Gastrocnemius medialis (tissue), 4 donors: ENCODE measurements at regions not wholly inside any gene's neighbourhood (a gene's known extent, or its start where the extent isn't known, plus 50 kb on each side); places are given as distances from the start of the nearest gene placed in this dataset.

Experiments used
- POLR2A ChIP-seq, 2 donors: fragments of 450-650 bp; IDR thresholded peaks; one replicate each; pipeline ENCODE4 v1.6.1; 2017; ENCODE audit warnings: antibody characterized with exemption in 2 of 2, mild to moderate bottlenecking in 2 of 2, moderate library complexity in 2 of 2
- TF ChIP-seq, protein P1 (sequence below), 5 experiments: fragments of 450-650 bp in 3 of 5; fragments of 200-600 bp in 2 of 5; sonication (generic) in 2 of 5; IDR thresholded peaks in 4 of 5; conservative IDR thresholded peaks in 1 of 5; 1 replicate in 4 of 5; 2 replicates in 1 of 5; pipeline ENCODE4 v1.5.1; 2016 to 2019; ENCODE audit warnings: antibody characterized with exemption in 5 of 5, mild to moderate bottlenecking in 3 of 5, moderate library complexity in 3 of 5

DNA sequence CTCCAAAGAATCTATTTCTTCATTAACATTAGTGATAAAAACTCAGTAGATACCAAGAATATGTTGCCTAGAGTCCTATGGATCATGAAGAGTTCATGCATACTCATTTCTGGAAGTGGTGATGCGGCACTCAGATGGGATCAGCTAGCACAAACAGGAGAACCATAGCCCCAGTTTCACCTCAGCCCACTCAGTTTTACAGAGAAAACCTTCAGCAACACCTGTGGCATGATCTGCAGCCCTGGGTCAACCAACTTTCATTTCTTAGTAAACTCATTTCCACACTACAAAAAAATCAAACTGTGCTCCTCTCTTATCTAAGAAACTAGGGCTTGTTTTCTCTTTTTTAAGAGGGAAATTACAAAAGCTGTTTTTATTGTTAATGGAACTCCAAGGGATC, 569.4 kb downstream of the CCDC85A start:
- TF ChIP-seq, protein P1, sequence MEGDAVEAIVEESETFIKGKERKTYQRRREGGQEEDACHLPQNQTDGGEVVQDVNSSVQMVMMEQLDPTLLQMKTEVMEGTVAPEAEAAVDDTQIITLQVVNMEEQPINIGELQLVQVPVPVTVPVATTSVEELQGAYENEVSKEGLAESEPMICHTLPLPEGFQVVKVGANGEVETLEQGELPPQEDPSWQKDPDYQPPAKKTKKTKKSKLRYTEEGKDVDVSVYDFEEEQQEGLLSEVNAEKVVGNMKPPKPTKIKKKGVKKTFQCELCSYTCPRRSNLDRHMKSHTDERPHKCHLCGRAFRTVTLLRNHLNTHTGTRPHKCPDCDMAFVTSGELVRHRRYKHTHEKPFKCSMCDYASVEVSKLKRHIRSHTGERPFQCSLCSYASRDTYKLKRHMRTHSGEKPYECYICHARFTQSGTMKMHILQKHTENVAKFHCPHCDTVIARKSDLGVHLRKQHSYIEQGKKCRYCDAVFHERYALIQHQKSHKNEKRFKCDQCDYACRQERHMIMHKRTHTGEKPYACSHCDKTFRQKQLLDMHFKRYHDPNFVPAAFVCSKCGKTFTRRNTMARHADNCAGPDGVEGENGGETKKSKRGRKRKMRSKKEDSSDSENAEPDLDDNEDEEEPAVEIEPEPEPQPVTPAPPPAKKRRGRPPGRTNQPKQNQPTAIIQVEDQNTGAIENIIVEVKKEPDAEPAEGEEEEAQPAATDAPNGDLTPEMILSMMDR (IDR thresholded peaks at IDR 0.05 in 4 of 5, conservative IDR thresholded peaks at IDR 0.05 in 1 of 5): no peak
- no peak for TF ChIP-seq POLR2A (IDR thresholded peaks at IDR 0.05)
